WI38 (cell line): ENCODE measurements at regions not wholly inside any gene's neighbourhood (a gene's known extent, or its start where the extent isn't known, plus 50 kb on each side); places are given as distances from the start of the nearest gene placed in this dataset.

ENCODE experiments used
- H3K4me3 ChIP-seq: 2 replicates; pipeline ENCODE4 v1.5.1; 2011; ENCODE audit warnings: low read depth, mild to moderate bottlenecking, control low read depth, low read length
- CTCF ChIP-seq: IDR thresholded peaks from 2 replicates; pipeline ENCODE4 v1.5.1; 2012; ENCODE audit warnings: low read depth, mild to moderate bottlenecking, control low read depth, low read length

DNA sequence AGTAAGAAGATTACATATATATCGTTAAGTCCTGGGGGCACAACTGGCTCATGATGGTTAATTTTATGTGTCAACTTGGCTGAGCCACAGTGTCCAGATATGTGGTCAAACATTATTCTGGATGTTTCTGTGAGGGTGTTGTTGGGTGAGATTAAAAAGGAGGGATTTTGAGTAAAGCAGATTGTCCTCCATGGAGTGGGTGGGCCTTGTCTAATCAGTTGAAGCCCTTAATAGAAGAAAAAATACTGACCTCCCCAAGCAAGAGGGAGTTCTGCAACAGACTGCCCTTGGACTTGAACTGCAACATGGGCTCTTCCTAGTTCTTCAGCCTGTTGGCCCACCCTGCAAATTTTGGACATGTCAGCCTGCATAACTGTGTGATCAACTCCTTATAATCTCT is 311.6 kb downstream of the RPS6KC1 start:
- no peak for TF ChIP-seq CTCF
- no peak overlapping the region for H3K4me3 ChIP-seq

DNA sequence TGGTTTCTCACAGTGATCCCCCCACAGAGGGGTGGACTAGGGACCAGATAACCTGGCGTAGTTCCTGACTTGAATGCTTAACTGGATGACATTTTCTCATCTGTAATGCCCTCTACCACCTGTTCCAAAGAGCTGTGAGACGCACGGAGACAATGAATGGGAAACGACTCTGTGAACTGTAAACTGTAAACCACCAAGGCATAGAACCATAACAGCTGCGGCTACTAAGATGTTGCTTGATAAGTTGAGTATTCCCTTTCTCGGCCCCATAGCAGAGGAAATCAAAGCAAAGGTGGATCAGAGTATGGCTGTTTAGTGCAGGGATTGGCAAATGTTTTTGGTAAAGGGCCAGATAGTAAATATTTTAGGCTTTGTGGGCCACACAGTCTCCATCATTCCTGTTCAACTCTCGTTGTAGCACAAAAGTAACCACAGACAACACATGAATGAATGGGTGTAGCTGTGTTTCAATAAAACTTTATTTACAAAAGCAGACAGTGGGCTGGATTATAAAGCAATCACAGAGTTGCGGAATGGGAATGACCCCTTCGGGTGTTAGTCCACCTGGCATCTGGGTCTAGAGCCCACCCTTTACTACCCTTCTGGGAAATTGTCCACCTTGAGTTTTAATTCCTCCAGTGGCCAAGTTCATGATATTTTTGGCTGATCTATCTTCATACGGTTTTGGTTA is 315.2 kb downstream of the RPS6KC1 start:
- no peak overlapping the region for H3K4me3 ChIP-seq
- no peak for TF ChIP-seq CTCF

GRCh38 chr1:213369465-213369864 is 318.4 kb downstream of the RPS6KC1 start:
- no peak for TF ChIP-seq CTCF
- H3K4me3 ChIP-seq, result no peak overlapping the region

- H3K4me3 ChIP-seq, result no peak overlapping the region
- TF ChIP-seq CTCF, result no peak
Observed at GRCh38 chr1:213370523-213370922, 319.5 kb downstream of the RPS6KC1 start.

DNA sequence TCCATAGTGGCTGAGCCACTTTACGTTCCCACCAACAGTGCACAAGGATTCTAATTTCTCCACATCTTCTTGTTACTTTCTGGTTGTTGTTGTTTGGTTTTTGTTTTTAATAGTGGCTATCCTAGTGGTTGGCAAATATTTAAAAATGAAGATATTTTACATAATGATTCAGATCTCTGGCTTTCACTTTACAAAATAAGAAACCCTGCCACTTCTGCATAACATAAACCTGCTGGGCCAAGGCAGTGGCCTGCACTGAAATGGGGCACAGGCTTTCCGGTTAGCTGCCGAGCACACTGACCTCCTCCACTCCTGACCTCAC is 320.4 kb downstream of the RPS6KC1 start:
- no peak overlapping the region for H3K4me3 ChIP-seq
- TF ChIP-seq CTCF, result no peak

DNA sequence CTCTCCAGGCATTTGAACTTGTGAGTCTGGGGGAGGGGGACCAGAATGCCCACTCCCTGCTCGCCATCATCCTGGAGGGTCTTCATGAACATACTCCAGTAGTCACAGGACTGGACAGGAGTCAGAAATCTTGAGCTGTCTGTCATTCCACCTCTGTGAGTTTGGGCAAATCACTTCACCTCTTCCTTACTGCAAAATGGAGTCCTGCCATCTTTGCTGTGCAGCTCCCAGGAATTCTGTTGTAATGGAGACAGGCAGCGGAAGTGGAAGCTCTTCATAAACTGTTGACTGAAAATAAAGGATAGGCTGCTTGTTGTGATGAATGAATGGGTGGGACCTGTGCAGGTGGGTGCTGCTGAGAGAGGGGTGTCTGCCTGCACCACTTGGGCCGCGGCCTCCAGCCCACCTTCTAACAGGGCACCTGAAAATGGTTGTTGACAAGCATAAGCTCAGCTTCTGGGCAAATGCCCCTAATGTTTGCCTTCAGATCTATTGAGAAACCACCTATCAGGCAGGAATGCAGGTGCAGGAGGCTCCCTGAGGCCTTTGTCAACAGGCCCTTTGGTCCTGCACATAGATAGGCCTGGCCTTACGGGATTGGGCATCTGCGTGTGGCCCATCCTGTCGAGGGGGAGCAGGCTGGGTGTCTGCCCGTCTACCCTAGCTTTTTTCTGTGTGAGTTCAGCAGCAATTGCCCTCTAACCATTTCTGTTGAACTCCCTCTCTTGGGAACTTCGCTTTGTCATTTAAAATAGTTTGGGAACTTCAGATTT is 321.0 kb downstream of the RPS6KC1 start:
- H3K4me3 ChIP-seq, result no peak overlapping the region
- no peak for TF ChIP-seq CTCF

GRCh38 chr1:213374369-213374768 is 323.3 kb downstream of the RPS6KC1 start:
- no peak overlapping the region for H3K4me3 ChIP-seq
- peak; percentile 94 for TF ChIP-seq CTCF
